ENCODE measurements at regions not wholly inside any gene's neighbourhood (a gene's known extent, or its start where the extent isn't known, plus 50 kb on each side); places are given as distances from the start of the nearest gene placed in this dataset.

DNA sequence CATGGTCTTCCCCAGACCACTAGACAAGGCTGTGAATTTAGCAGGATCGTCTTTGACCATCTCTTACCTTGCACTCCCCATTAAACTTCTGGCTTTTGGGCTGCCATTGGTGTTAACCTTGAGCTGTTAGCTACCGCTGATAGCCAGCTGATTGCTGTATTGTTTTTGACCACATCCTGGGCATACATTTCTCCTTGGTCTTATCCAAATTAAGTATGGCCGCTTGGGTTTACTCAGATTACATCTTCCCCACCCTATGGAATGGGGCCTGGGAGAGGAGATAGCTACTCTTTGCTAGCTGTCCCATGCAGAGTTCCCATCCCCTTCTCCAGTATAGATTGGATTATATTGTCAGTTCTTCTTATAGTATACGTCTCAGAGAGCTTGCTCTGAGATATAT lies 270.4 kb upstream of the ELAC2 start:
- H3K36me3 ChIP-seq (ENCODE audit: control insufficient read depth, insufficient read depth, low read length): no peaks in the 10 kb centered on the region
- Mint-ChIP-seq H3K27me3 (ENCODE audit: insufficient read depth, unreplicated experiment) (no peaks in the 10 kb centered on the region), H3K27ac (ENCODE audit: unreplicated experiment) (no peak overlapping the region), H3K4me1 (ENCODE audit: low read depth, unreplicated experiment) (no peaks in the 10 kb centered on the region), H3K4me3 (ENCODE audit: unreplicated experiment) (no peak overlapping the region), H3K36me3 (ENCODE audit: insufficient read depth, unreplicated experiment) (no peaks in the 10 kb centered on the region), H3K9me3 (ENCODE audit: unreplicated experiment) (peaks cover 11% of the 10 kb centered on the region)
- H3K4me1 ChIP-seq: no peaks in the 10 kb centered on the region
- H3K27me3 ChIP-seq (replicated peaks; ENCODE audit: control insufficient read depth, insufficient read depth, low read length): no peaks in the 10 kb centered on the region
- ChIA-PET CTCF (no interaction called here), POLR2A (no interaction called here)
- DNase-seq: no peak
- H3K4me3 ChIP-seq (ENCODE audit: low read depth, low read length): no peak overlapping the region
- TF ChIP-seq, protein P1, sequence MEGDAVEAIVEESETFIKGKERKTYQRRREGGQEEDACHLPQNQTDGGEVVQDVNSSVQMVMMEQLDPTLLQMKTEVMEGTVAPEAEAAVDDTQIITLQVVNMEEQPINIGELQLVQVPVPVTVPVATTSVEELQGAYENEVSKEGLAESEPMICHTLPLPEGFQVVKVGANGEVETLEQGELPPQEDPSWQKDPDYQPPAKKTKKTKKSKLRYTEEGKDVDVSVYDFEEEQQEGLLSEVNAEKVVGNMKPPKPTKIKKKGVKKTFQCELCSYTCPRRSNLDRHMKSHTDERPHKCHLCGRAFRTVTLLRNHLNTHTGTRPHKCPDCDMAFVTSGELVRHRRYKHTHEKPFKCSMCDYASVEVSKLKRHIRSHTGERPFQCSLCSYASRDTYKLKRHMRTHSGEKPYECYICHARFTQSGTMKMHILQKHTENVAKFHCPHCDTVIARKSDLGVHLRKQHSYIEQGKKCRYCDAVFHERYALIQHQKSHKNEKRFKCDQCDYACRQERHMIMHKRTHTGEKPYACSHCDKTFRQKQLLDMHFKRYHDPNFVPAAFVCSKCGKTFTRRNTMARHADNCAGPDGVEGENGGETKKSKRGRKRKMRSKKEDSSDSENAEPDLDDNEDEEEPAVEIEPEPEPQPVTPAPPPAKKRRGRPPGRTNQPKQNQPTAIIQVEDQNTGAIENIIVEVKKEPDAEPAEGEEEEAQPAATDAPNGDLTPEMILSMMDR (IDR thresholded peaks at IDR 0.05; ENCODE audit: insufficient read depth in 1 of 2, low read depth in 1 of 2, low read length in 1 of 2, severe bottlenecking in 1 of 2, unreplicated experiment in 1 of 2): no peak
- H3K9me3 ChIP-seq: no peaks in the 10 kb centered on the region
- BruUV-seq (replicated peaks): no TSS peak
- intact Hi-C loops (cut with micrococcal nuclease; ENCODE audit: unreplicated experiment): no loop called here

DNA sequence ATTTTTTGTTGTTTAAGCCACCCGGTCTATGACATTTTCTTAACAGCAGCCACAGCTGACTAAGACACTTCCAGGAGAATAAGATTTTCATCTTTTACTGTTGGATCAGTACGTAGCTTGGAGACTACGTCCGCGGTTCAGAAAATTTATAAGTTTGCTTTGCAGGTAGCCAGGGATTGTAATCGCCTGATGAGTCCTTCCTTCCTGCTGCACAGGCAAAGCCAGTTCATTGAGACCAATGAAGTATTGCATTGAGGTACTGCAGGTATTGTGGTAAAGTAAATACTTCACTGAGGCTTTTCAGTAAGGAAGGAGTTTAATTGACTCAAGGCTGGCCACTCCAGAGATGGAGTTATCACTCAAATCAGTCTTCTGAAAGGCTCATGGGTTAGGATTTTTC lies 269.4 kb upstream of the ELAC2 start:
- Mint-ChIP-seq H3K27me3 (ENCODE audit: insufficient read depth, unreplicated experiment) (no peaks in the 10 kb centered on the region), H3K4me1 (ENCODE audit: low read depth, unreplicated experiment) (no peaks in the 10 kb centered on the region), H3K36me3 (ENCODE audit: insufficient read depth, unreplicated experiment) (no peaks in the 10 kb centered on the region), H3K4me3 (ENCODE audit: unreplicated experiment) (no peak overlapping the region), H3K27ac (ENCODE audit: unreplicated experiment) (no peak overlapping the region), H3K9me3 (ENCODE audit: unreplicated experiment) (peaks cover 9% of the 10 kb centered on the region)
- no TSS peak for BruUV-seq (replicated peaks)
- Histone ChIP-seq H3K9me3 (no peaks in the 10 kb centered on the region), H3K36me3 (ENCODE audit: control insufficient read depth, insufficient read depth, low read length) (no peaks in the 10 kb centered on the region), H3K4me3 (ENCODE audit: low read depth, low read length) (no peak overlapping the region), H3K27me3 (replicated peaks; ENCODE audit: control insufficient read depth, insufficient read depth, low read length) (no peaks in the 10 kb centered on the region), H3K4me1 (no peaks in the 10 kb centered on the region)
- ChIA-PET CTCF (no interaction called here), POLR2A (no interaction called here)
- no peak for DNase-seq
- TF ChIP-seq, protein P1 (IDR thresholded peaks at IDR 0.05; ENCODE audit: insufficient read depth in 1 of 2, low read depth in 1 of 2, low read length in 1 of 2, severe bottlenecking in 1 of 2, unreplicated experiment in 1 of 2): no peak
- intact Hi-C loops (cut with micrococcal nuclease; ENCODE audit: unreplicated experiment): no loop called here

DNA sequence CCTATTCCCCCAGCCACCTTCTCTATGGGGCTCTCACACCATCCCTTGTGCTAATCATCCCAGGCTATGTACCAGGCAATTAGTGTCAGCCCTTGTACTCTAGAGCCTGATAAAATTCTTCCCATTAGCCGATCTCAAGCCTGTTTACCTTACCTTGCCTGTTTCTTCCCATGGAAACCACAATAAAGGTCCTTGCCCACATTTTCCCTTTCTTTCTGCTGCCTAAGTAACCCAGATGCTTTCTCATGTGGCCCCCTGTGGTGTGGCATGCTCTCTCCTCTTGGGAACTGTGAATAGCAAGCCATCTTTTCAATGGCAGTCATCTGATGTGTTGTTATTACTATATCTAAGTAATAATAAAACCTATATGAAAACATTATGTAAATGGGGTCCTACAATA lies 265.8 kb upstream of the ELAC2 start:
- no peaks in the 10 kb centered on the region for H3K4me1 Mint-ChIP-seq (ENCODE audit: low read depth, unreplicated experiment)
- ChIA-PET POLR2A (no interaction called here), CTCF (no interaction called here)
- peaks cover 9% of the 10 kb centered on the region for H3K9me3 Mint-ChIP-seq (ENCODE audit: unreplicated experiment)
- TF ChIP-seq, protein P1 (IDR thresholded peaks at IDR 0.05; ENCODE audit: insufficient read depth in 1 of 2, low read depth in 1 of 2, low read length in 1 of 2, severe bottlenecking in 1 of 2, unreplicated experiment in 1 of 2): no peak
- Histone ChIP-seq H3K4me1 (no peaks in the 10 kb centered on the region), H3K9me3 (no peaks in the 10 kb centered on the region), H3K27me3 (replicated peaks; ENCODE audit: control insufficient read depth, insufficient read depth, low read length) (no peaks in the 10 kb centered on the region), H3K36me3 (ENCODE audit: control insufficient read depth, insufficient read depth, low read length) (no peaks in the 10 kb centered on the region), H3K4me3 (ENCODE audit: low read depth, low read length) (no peak overlapping the region)
- H3K4me3 Mint-ChIP-seq (ENCODE audit: unreplicated experiment): no peak overlapping the region
- H3K27ac Mint-ChIP-seq (ENCODE audit: unreplicated experiment): no peak overlapping the region
- H3K36me3 Mint-ChIP-seq (ENCODE audit: insufficient read depth, unreplicated experiment): no peaks in the 10 kb centered on the region
- intact Hi-C loops (cut with micrococcal nuclease; ENCODE audit: unreplicated experiment): no loop called here
- no peaks in the 10 kb centered on the region for H3K27me3 Mint-ChIP-seq (ENCODE audit: insufficient read depth, unreplicated experiment)
- BruUV-seq (replicated peaks): no TSS peak
- DNase-seq: no peak
